ENCODE measurements at regions not wholly inside any gene's neighbourhood (a gene's known extent, or its start where the extent isn't known, plus 50 kb on each side); places are given as distances from the start of the nearest gene placed in this dataset.

DNA sequence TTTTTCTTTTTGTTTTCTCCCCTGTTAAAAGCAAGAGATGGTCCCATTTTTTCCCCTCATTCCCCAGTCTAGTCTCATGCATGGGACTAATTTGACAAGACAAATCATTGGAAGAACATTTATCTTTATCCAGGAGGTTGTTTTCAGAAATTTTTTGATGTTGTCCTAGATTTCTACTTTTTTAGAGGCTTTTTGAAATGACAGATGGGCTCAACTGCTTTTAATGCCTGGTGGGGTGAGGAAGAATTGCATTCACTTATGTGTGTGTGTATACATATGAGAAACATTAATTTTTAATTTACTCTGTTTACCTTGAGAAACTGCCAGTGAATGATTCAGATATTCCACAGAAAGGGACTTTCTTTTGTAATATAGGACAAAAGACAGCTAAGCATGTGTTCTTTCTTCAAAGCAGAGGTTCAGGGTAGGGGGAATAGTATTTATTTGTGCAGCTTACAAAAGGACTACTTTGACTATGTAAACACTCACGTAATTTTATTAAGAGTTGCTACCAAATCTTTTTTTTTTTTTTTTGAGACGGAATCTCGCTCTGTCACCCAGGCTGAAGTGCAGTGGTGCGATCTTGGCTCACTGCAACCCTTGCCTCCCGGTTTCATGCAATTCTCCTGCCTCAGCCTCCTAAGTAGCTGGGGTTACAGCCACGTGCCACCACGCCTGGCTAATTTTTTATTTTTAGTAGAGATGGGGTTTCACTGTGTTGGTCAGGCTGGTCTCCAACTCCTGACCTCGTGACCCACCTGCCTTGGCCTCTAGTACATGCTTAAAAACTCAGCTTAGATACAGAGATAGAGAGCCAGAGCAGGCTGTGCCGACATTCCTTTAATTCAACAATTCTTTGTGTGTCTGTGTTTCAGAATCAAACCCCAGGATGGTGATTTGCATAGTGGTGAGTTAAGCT is 130.1 kb upstream of the RARB start:
- CTCF ChIA-PET = interaction anchor here (1.7 kb wide), 1 partner anchor 14 kb away, joined by 4 read pairs; no protein-coding TSS in a partner anchor
- H3K4me3 ChIP-seq (ENCODE audit: low read depth, low read length) = no peak overlapping the region
- no peak for DNase-seq (ENCODE audit: low read depth, low spot score)
- TF ChIP-seq, protein P1, sequence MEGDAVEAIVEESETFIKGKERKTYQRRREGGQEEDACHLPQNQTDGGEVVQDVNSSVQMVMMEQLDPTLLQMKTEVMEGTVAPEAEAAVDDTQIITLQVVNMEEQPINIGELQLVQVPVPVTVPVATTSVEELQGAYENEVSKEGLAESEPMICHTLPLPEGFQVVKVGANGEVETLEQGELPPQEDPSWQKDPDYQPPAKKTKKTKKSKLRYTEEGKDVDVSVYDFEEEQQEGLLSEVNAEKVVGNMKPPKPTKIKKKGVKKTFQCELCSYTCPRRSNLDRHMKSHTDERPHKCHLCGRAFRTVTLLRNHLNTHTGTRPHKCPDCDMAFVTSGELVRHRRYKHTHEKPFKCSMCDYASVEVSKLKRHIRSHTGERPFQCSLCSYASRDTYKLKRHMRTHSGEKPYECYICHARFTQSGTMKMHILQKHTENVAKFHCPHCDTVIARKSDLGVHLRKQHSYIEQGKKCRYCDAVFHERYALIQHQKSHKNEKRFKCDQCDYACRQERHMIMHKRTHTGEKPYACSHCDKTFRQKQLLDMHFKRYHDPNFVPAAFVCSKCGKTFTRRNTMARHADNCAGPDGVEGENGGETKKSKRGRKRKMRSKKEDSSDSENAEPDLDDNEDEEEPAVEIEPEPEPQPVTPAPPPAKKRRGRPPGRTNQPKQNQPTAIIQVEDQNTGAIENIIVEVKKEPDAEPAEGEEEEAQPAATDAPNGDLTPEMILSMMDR (IDR thresholded peaks at IDR 0.05; ENCODE audit: insufficient read depth, low read length, missing control alignments) = no peak
- POLR2A ChIA-PET = no interaction called here

DNA sequence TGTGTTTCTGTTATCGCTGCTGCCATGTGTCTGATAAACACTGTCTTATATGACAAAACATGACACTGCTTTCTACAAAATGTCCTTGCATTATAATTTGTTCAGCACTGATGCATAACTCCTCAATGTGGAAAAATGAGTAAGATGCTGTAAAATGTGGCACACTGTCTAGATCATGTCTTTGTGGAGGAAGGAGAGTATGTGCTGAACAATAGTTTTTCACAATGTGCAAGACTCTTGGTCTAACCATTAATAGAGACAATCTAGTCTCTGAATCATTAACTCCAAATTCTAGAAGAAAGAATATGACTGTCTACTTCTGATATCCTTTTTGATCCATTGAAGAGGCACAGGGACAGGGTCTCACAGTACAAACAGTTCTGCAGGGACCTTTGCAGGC is 127.9 kb upstream of the RARB start:
- POLR2A ChIA-PET = no interaction called here
- no peak for DNase-seq (ENCODE audit: low read depth, low spot score)
- CTCF ChIA-PET = interaction anchor here (0.9 kb wide), 1 partner anchor 293 kb away, joined by 3 read pairs; no protein-coding TSS in a partner anchor
- TF ChIP-seq, protein P1 (IDR thresholded peaks at IDR 0.05; ENCODE audit: insufficient read depth, low read length, missing control alignments) = no peak
- no peak overlapping the region for H3K4me3 ChIP-seq (ENCODE audit: low read depth, low read length)

DNA sequence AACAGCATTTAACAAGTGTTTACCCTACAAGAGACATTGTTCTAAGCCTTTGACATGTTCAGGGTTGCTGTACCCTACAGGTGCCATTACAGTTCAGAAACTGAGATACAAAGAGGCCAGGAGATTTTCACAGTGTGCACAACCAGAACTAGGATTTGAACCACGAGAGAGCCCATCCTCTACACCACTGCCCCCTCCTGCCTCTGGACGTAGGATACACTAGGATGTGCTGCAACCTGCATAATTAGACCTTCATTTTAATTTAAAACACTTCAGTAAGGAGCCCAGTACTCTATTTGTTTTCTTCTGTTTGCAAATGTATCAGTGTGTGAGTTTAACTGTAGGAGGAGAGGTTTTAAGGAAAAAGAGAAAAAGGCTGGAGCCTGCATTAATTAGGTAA is 123.1 kb upstream of the RARB start:
- ChIA-PET CTCF (no interaction called here), POLR2A (no interaction called here)
- DNase-seq (ENCODE audit: low read depth, low spot score) = no peak
- H3K4me3 ChIP-seq (ENCODE audit: low read depth, low read length) = no peak overlapping the region
- TF ChIP-seq, protein P1 (IDR thresholded peaks at IDR 0.05; ENCODE audit: insufficient read depth, low read length, missing control alignments) = no peak

DNA sequence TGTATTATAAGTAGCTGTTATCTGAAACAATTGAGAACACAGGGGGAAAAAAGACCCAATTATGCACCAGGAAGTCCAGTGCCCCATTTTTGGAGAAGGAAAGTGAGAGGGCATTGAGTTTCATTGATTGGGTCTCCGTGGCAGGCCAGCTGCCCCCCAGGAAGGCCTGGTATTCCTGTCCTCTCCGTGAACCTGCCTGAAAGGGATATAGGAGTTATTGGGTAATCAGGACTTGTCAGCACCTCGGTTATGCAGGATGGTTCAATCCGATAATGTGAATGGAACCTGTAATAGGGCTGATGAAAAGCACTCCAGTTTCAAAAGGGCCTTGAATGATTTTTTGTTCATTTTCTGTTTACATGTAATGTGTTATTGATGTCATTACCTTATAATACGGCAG is 122.0 kb upstream of the RARB start:
- no peak for DNase-seq (ENCODE audit: low read depth, low spot score)
- no peak overlapping the region for H3K4me3 ChIP-seq (ENCODE audit: low read depth, low read length)
- ChIA-PET POLR2A (no interaction called here), CTCF (no interaction called here)
- TF ChIP-seq, protein P1 (IDR thresholded peaks at IDR 0.05; ENCODE audit: insufficient read depth, low read length, missing control alignments) = no peak

DNA sequence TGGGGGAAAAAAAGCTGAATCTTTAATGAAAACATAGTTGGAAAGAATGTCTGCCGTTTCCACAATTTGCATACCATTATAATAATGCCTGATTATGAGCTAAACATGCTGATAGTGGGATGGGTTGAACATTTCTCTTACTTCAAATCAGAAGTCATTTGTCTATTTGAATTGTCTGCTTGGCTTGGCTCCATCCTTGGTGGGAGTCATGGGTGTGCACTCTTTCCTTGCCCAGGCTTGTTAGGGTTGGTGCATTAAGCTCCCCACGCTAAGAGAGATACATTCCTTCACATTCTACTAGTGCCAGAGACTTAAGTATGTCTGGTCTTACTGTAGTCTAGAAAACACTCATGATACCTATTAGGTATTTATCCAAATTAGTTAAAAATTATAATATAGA is 121.4 kb upstream of the RARB start:
- TF ChIP-seq, protein P1 (IDR thresholded peaks at IDR 0.05; ENCODE audit: insufficient read depth, low read length, missing control alignments) = no peak
- ChIA-PET CTCF (no interaction called here), POLR2A (no interaction called here)
- DNase-seq (ENCODE audit: low read depth, low spot score) = no peak
- no peak overlapping the region for H3K4me3 ChIP-seq (ENCODE audit: low read depth, low read length)

DNA sequence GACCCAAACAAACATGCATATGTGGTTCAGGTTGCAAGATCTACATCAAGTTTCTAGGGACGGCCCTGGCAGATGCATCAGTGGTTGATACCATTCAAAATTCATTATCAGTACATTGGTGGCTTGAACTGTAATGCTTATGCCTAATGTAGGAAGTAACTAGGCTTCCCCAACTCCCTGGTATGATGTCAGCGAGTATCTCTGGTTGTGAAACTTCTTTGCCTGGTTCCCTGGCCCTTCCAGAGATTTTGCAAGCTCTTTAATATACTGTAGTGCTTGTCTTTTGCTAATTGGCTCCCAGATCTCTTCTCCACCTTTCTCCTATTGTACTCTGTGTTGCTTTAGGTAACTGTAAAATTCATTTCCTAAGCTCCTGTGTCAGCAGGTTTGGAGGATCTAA is 114.8 kb upstream of the RARB start:
- ChIA-PET CTCF (interaction anchor here (1.1 kb wide), 1 partner anchor 15 kb away, joined by 3 read pairs; no protein-coding TSS in a partner anchor), POLR2A (no interaction called here)
- TF ChIP-seq, protein P1 (IDR thresholded peaks at IDR 0.05; ENCODE audit: insufficient read depth, low read length, missing control alignments) = no peak

More for the DNA sequence above, 114.8 kb upstream of the RARB start:
- no peak for DNase-seq (ENCODE audit: low read depth, low spot score)
- H3K4me3 ChIP-seq (ENCODE audit: low read depth, low read length) = no peak overlapping the region

Measured in AG04449 (cell line).